H1 (cell line): ENCODE measurements at regions not wholly inside any gene's neighbourhood (a gene's known extent, or its start where the extent isn't known, plus 50 kb on each side); places are given as distances from the start of the nearest gene placed in this dataset.
A peak's percentile ranks its signal among the peaks of the same experiment; 100 is the strongest.

Experiments used
- CTCF ChIA-PET: fragments of 300-600 bp; sonication (Branson Sonifier 250); formaldehyde crosslinking; loops from one replicate; lab custom pipeline; 2021; ENCODE audit not compliant: partially characterized antibody; lab: Charles Lee
- POLR2A ChIA-PET: fragments of 300-600 bp; sonication (Branson Sonifier 250); formaldehyde crosslinking; loops from one replicate; lab custom pipeline; 2021; ENCODE audit warnings: inconsistent platforms; ENCODE audit not compliant: partially characterized antibody; lab: Charles Lee
- DNase-seq, 2 experiments: peaks; one replicate each; pipeline versions ENCODE4 v3.0.0 to v3.0.0-alpha.2; 2010 to 2022; ENCODE audit warnings: low spot score in 2 of 2, low read depth in 1 of 2, mixed read lengths in 1 of 2
- FAIRE-seq: peaks from 2 replicates; lab custom pipeline; 2011; peaks lifted over from hg19 to GRCh38; lab: Jason Lieb, UNC
- H2AFZ ChIP-seq: 2 replicates; pipeline ENCODE4 v1.8.1; 2012; ENCODE audit warnings: low read length, inconsistent platforms
- H2AK5ac ChIP-seq: 2 replicates; pipeline ENCODE4 v1.6.1; 2013; ENCODE audit warnings: low read depth, low read length
- H2BK120ac ChIP-seq: replicated peaks from 2 replicates; pipeline ENCODE3; 2013; ENCODE audit warnings: low read depth, low read length, inconsistent platforms
- H2BK12ac ChIP-seq: 2 replicates; pipeline ENCODE4 v1.6.1; 2013; ENCODE audit warnings: low read depth, low read length
- H2BK15ac ChIP-seq: 2 replicates; pipeline ENCODE4 v1.6.1; 2013; ENCODE audit warnings: low read length
- H2BK20ac ChIP-seq: 2 replicates; pipeline ENCODE4 v1.6.1; 2013; ENCODE audit warnings: low read length
- H2BK5ac ChIP-seq: 2 replicates; pipeline ENCODE4 v1.6.1; 2013; ENCODE audit warnings: low read depth, low read length
- H3K14ac ChIP-seq: 2 replicates; pipeline ENCODE4 v1.6.1; 2013; ENCODE audit warnings: inconsistent platforms; ENCODE audit not compliant: insufficient read length
- H3K18ac ChIP-seq: 2 replicates; pipeline ENCODE4 v1.6.1; 2013; ENCODE audit warnings: low read length; ENCODE audit errors: extremely low read depth
- H3K23ac ChIP-seq: 2 replicates; pipeline ENCODE4 v1.6.1; 2013; ENCODE audit warnings: inconsistent platforms; ENCODE audit not compliant: insufficient read length
- H3K23me2 ChIP-seq: 2 replicates; pipeline ENCODE4 v1.6.1; 2013; ENCODE audit warnings: low read depth, low read length
- H3K27ac ChIP-seq: 2 replicates; pipeline ENCODE4 v1.6.1; 2011; ENCODE audit warnings: low read depth, low read length, inconsistent platforms
- H3K27me3 ChIP-seq, 4 experiments: replicated peaks in 1 of 4; 1 replicate in 1 of 4; 2 replicates in 3 of 4; pipeline versions ENCODE4 v1.6.1 to v1.8.1; 2011 to 2013; ENCODE audit warnings: low read length in 3 of 4, mild to moderate bottlenecking in 3 of 4, inconsistent platforms in 2 of 4, mixed read lengths in 2 of 4, moderate library complexity in 1 of 4; ENCODE audit not compliant: control insufficient read depth in 3 of 4, insufficient read depth in 3 of 4; ENCODE audit errors: extremely low read depth in 1 of 4
- H3K36me3 ChIP-seq, 4 experiments: 2 replicates each; pipeline versions ENCODE4 v1.6.1 to v1.8.1; 2011 to 2013; ENCODE audit warnings: mild to moderate bottlenecking in 4 of 4, low read length in 3 of 4, moderate library complexity in 2 of 4, control low read depth in 1 of 4, inconsistent platforms in 1 of 4; ENCODE audit not compliant: insufficient read depth in 4 of 4, control insufficient read depth in 2 of 4
- H3K4ac ChIP-seq: replicated peaks from 2 replicates; pipeline ENCODE3; 2013; ENCODE audit warnings: low read length, low read depth, mixed read lengths, inconsistent platforms; ENCODE audit not compliant: insufficient read length
- H3K4me1 ChIP-seq, 4 experiments: replicated peaks in 1 of 4; 1 replicate in 1 of 4; 2 replicates in 3 of 4; pipeline versions ENCODE4 v1.6.1 to v1.8.1; 2011 to 2013; ENCODE audit warnings: low read length in 3 of 4, inconsistent platforms in 2 of 4, mixed read lengths in 1 of 4; ENCODE audit not compliant: insufficient read depth in 4 of 4, control insufficient read depth in 3 of 4
- H3K4me2 ChIP-seq, 2 experiments: 2 replicates each; pipeline versions ENCODE4 v1.6.1 to v1.8.1; 2011 to 2013; ENCODE audit warnings: low read depth in 2 of 2, low read length in 2 of 2, control low read depth in 1 of 2, inconsistent platforms in 1 of 2, mild to moderate bottlenecking in 1 of 2; ENCODE audit not compliant: insufficient read depth in 1 of 2
- H3K4me3 ChIP-seq, 4 experiments: fragments of 200-600, 300-600 bp in 1 of 4; sonication (generic), shearing (Covaris generic), sonication (Bioruptor Twin) in 1 of 4; 2 replicates each; pipeline versions ENCODE4 v1.5.1 to v1.8.1; 2011 to 2016; ENCODE audit warnings: low read length in 4 of 4, low read depth in 3 of 4, control low read depth in 2 of 4, inconsistent platforms in 2 of 4, mild to moderate bottlenecking in 2 of 4, mixed read lengths in 1 of 4, moderate library complexity in 1 of 4; ENCODE audit not compliant: insufficient read depth in 2 of 4; ENCODE audit errors: extremely low read depth in 1 of 4
- H3K56ac ChIP-seq: replicated peaks from 2 replicates; pipeline ENCODE3; 2013; ENCODE audit warnings: low read depth, mild to moderate bottlenecking, mixed read lengths, low read length, inconsistent platforms; ENCODE audit not compliant: insufficient read length
- H3K79me1 ChIP-seq: 2 replicates; pipeline ENCODE4 v1.6.1; 2013; ENCODE audit warnings: low read depth, low read length, control low read depth
- H3K79me2 ChIP-seq, 2 experiments: 2 replicates each; pipeline versions ENCODE4 v1.6.1 to v1.8.1; 2012 to 2013; ENCODE audit warnings: low read length in 2 of 2, mild to moderate bottlenecking in 2 of 2, inconsistent platforms in 1 of 2; ENCODE audit not compliant: insufficient read depth in 2 of 2, control insufficient read depth in 1 of 2
- H3K9ac ChIP-seq, 4 experiments: replicated peaks in 1 of 4; 1 replicate in 1 of 4; 2 replicates in 3 of 4; pipeline versions ENCODE4 v1.6.1 to v1.8.1; 2011 to 2013; ENCODE audit warnings: low read depth in 3 of 4, low read length in 3 of 4, control low read depth in 2 of 4, mild to moderate bottlenecking in 2 of 4, moderate library complexity in 2 of 4, inconsistent platforms in 1 of 4; ENCODE audit errors: extremely low read depth in 1 of 4
- H3K9me3 ChIP-seq, 2 experiments: 2 replicates each; pipeline versions ENCODE4 v1.6.1 to v1.8.1; 2012 to 2013; ENCODE audit warnings: mild to moderate bottlenecking in 2 of 2, moderate library complexity in 2 of 2, control low read depth in 1 of 2, inconsistent platforms in 1 of 2, low read depth in 1 of 2, low read length in 1 of 2, mixed read lengths in 1 of 2; ENCODE audit not compliant: insufficient read depth in 2 of 2
- H4K20me1 ChIP-seq, 2 experiments: replicated peaks in 1 of 2; 2 replicates each; pipeline versions ENCODE3 to v1.8.1; 2011 to 2013; ENCODE audit warnings: inconsistent platforms in 2 of 2, low read length in 2 of 2, mild to moderate bottlenecking in 1 of 2; ENCODE audit not compliant: insufficient read depth in 2 of 2, control insufficient read depth in 1 of 2
- H4K5ac ChIP-seq: 2 replicates; pipeline ENCODE4 v1.6.1; 2013; ENCODE audit warnings: low read length, low read depth, mixed read lengths, inconsistent platforms; ENCODE audit not compliant: insufficient read length
- H4K8ac ChIP-seq: 2 replicates; pipeline ENCODE4 v1.8.0; 2013; ENCODE audit warnings: mild to moderate bottlenecking, moderate library complexity, low read length, inconsistent platforms; ENCODE audit not compliant: insufficient read depth; ENCODE audit errors: extremely low read depth
- H4K91ac ChIP-seq: replicated peaks from 2 replicates; pipeline ENCODE3; 2013; ENCODE audit warnings: low read length, mixed read lengths, inconsistent platforms; ENCODE audit not compliant: insufficient read length
- BCL11A ChIP-seq, 2 experiments: IDR thresholded peaks; one replicate each; pipeline ENCODE4 v1.6.1; 2011; ENCODE audit warnings: low read depth in 2 of 2, low read length in 2 of 2, mild to moderate bottlenecking in 2 of 2
- CEBPB ChIP-seq: IDR thresholded peaks from 2 replicates; pipeline ENCODE4 v1.6.1; 2012; ENCODE audit warnings: low read depth, low read length
- KDM4A ChIP-seq: IDR thresholded peaks from one replicate; pipeline ENCODE4 v1.7.1; 2012; ENCODE audit warnings: low read depth, mild to moderate bottlenecking, moderate library complexity, low read length, inconsistent platforms; ENCODE audit not compliant: severe bottlenecking
- POLR2AphosphoS5 ChIP-seq: IDR thresholded peaks from 2 replicates; pipeline ENCODE4 v1.6.1; 2011; ENCODE audit warnings: low read depth, low read length
- POU5F1 ChIP-seq: IDR thresholded peaks from 2 replicates; pipeline ENCODE4 v1.6.1; 2011; ENCODE audit warnings: low read depth, mild to moderate bottlenecking, low read length, moderate library complexity
- SIN3A ChIP-seq, 2 experiments: IDR thresholded peaks in 1 of 2; conservative IDR thresholded peaks in 1 of 2; 2 replicates each; pipeline ENCODE4 v1.6.1; 2011 to 2012; ENCODE audit warnings: low read length in 2 of 2, improper control_type of control experiment in 1 of 2, low read depth in 1 of 2, mild to moderate bottlenecking in 1 of 2
- TAF1 ChIP-seq: IDR thresholded peaks from 2 replicates; pipeline ENCODE4 v1.6.1; 2011; ENCODE audit warnings: mild to moderate bottlenecking, low read depth, low read length
- TBP ChIP-seq: IDR thresholded peaks from 2 replicates; pipeline ENCODE4 v1.6.1; 2011; ENCODE audit warnings: low read depth, low read length, improper control_type of control experiment
- WGBS, 2 experiments: shearing (Covaris generic) in 1 of 2; methylation state at CpG; one replicate each; pipeline versions ENCODE4 v1.1.6 to v1.1.7; 2013 to 2015; ENCODE audit warnings: low lambda C conversion rate in 2 of 2, mixed read lengths in 2 of 2, inconsistent platforms in 1 of 2, low coverage in 1 of 2, missing lambda C conversion rate in 1 of 2; ENCODE audit not compliant: insufficient replicate concordance in 2 of 2, insufficient coverage in 1 of 2, insufficient read length in 1 of 2; ENCODE audit errors: extremely low coverage in 1 of 2, missing lambda C conversion rate in 1 of 2; 5-methylcytosine and 5-hydroxymethylcytosine counted together

- Histone ChIP-seq H4K20me1 (no peaks in the 10 kb centered on the region), H4K5ac (peak overlapping the region; percentile 8), H3K4me3 (peak overlapping the region; percentile 33 to 61 (median 51); a peak in 7 of 8 replicates), H3K18ac (peak overlapping the region; percentile 68; the same call in 1 of the 2 replicates), H2BK12ac (peak overlapping the region; percentile 82), H3K4ac (peak overlapping the region; percentile 9), H2BK120ac (peak overlapping the region; percentile 36), H3K23me2 (peaks cover 8% of the 10 kb centered on the region; the same call in 1 of the 2 replicates), H2BK15ac (no peak overlapping the region), H2BK5ac (peak overlapping the region; percentile 91), H3K79me1 (no peaks in the 10 kb centered on the region), H4K8ac (0 out of 2 replicates have a peak overlapping the region, but pooled peaks have one; percentile 42), H3K14ac (peak overlapping the region; percentile 19)
- no peak for FAIRE-seq
- ChIA-PET CTCF (interaction anchor here (0.6 to 16.0 kb wide), 7 partner anchors 15 to 364 kb away, joined by 3 to 168 read pairs (median 4); no protein-coding TSS in a partner anchor), POLR2A (interaction anchor here (1.1 to 1.8 kb wide), 3 partner anchors 20 to 52 kb away, joined by 4 to 5 read pairs (median 4); no protein-coding TSS in a partner anchor)
- DNase-seq, result peak; percentile 47 to 76
- TF ChIP-seq POU5F1, result 0 out of 2 replicates have a peak, but pooled peaks have one; percentile 34
- peak; percentile 25 for TF ChIP-seq KDM4A
- TF ChIP-seq TBP, result peak; percentile 30; the same call in 1 of the 2 replicates
- TF ChIP-seq SIN3A (conservative IDR thresholded peaks at IDR 0.05 in 1 of 2, IDR thresholded peaks at IDR 0.05 in 1 of 2; ENCODE audit: low read depth in 1 of 2, low read length in 2 of 2), result peak in 1 of 2 experiments; percentile 8; a peak in 2 of 4 replicates
- TF ChIP-seq POLR2AphosphoS5, result peak; percentile 39; the same call in 1 of the 2 replicates
- TF ChIP-seq CEBPB, result no peak
- TF ChIP-seq BCL11A (IDR thresholded peaks at IDR 0.05; ENCODE audit: low read depth in 2 of 2, low read length in 2 of 2), result no peak
- 0 out of 2 replicates have a peak, but pooled peaks have one; percentile 14 for TF ChIP-seq TAF1
- TF ChIP-seq, all 59 proteins: peak for 6
- H3K27me3 ChIP-seq, result no peaks in the 10 kb centered on the region
- no peaks in the 10 kb centered on the region for H3K9me3 ChIP-seq
- peak overlapping the region; percentile 74 to 88 for H3K4me2 ChIP-seq
- H3K27ac ChIP-seq, result peak overlapping the region; percentile 1; the same call in 1 of the 2 replicates
- no peaks in the 10 kb centered on the region for H3K79me2 ChIP-seq
- H2AFZ ChIP-seq, result peak overlapping the region; percentile 90
- peaks cover 5 to 20% (median 12%) of the 10 kb centered on the region in 4 experiments for H3K4me1 ChIP-seq
- peak overlapping the region in 1 of 4 experiments; percentile 53; a peak in 1 of 7 replicates for H3K9ac ChIP-seq
- H2AK5ac ChIP-seq, result no peak overlapping the region
- peak overlapping the region; percentile 20 for H3K56ac ChIP-seq
- H4K91ac ChIP-seq, result peak overlapping the region; percentile 45
- H3K23ac ChIP-seq, result no peak overlapping the region
- WGBS, 2 experiments, result 5% methylated on average over 19 of the region's 20 CpGs; no CpG with 5 or more reads in 1 of the 2 experiments
- H3K36me3 ChIP-seq, result no peaks in the 10 kb centered on the region
- peak overlapping the region; percentile 97; the same call in 1 of the 2 replicates for H2BK20ac ChIP-seq
These were observed 81.2 kb upstream of the WASF3 start for GRCh38 chr13:26476111-26476781.
